ENCODE measurements at regions not wholly inside any gene's neighbourhood (a gene's known extent, or its start where the extent isn't known, plus 50 kb on each side); places are given as distances from the start of the nearest gene placed in this dataset.

- TF ChIP-seq CTCF (IDR thresholded peaks at IDR 0.05; ENCODE audit: low read depth, low read length, missing input control) (no peak), RAD21 (IDR thresholded peaks at IDR 0.05) (no peak), ZBTB33 (IDR thresholded peaks at IDR 0.05) (no peak), ATF3 (IDR thresholded peaks at IDR 0.05) (no peak), REST (IDR thresholded peaks at IDR 0.05) (no peak), MAX (IDR thresholded peaks at IDR 0.05) (no peak), JUND (IDR thresholded peaks at IDR 0.05) (no peak), YY1 (IDR thresholded peaks at IDR 0.05) (no peak), GABPA (IDR thresholded peaks at IDR 0.05 in 1 of 2, conservative IDR thresholded peaks at IDR 0.05 in 1 of 2) (no peak), FOXA2 (IDR thresholded peaks at IDR 0.05) (no peak), NR2F2 (IDR thresholded peaks at IDR 0.05) (no peak), TAF1 (conservative IDR thresholded peaks at IDR 0.05) (no peak)
These were observed 630.6 kb upstream of the SGCD start for GRCh38 chr5:155696362-155696761.

All from liver (tissue), 3 donors.